ENCODE measurements at regions not wholly inside any gene's neighbourhood (a gene's known extent, or its start where the extent isn't known, plus 50 kb on each side); places are given as distances from the start of the nearest gene placed in this dataset.

DNA sequence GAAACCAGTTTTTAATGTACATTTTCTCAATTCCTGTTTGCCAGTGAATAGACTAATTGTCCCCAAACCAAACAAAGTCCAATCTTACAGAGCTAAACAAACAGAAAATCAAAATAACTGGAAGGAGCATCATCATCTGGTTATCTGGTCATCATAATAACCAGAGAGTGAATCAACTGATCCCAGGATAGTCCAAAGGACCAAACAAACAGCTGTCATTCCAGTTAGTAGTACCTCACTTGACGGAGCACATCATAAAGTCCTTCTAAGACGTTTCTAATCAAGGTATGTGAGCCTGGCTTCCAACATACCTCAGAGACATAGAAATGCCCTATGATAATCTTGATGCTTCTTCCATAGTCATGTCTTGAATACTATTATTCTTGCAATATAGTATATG, 240.5 kb downstream of the LTN1 start:
- Mint-ChIP-seq H3K4me1 (ENCODE audit: insufficient read depth, unreplicated experiment) (no peaks in the 10 kb centered on the region), H3K9me3 (ENCODE audit: unreplicated experiment) (no peaks in the 10 kb centered on the region), H3K36me3 (ENCODE audit: insufficient read depth, unreplicated experiment) (no peaks in the 10 kb centered on the region), H3K27me3 (ENCODE audit: insufficient read depth, unreplicated experiment) (no peaks in the 10 kb centered on the region), H3K4me3 (ENCODE audit: unreplicated experiment) (no peak overlapping the region), H3K27ac (ENCODE audit: low read depth, unreplicated experiment) (no peak overlapping the region)
- CTCF ChIA-PET, result interaction anchor here (0.6 kb wide), 2 partner anchors 966 to 1708 kb away, joined by 3 read pairs; no protein-coding TSS in a partner anchor
- no TSS peak for BruUV-seq (replicated peaks)
- POLR2A ChIA-PET, result no interaction called here
- no peak for DNase-seq (ENCODE audit: unreplicated experiment)
- intact Hi-C loops (cut with micrococcal nuclease), result no loop called here
- TF ChIP-seq, protein P1, sequence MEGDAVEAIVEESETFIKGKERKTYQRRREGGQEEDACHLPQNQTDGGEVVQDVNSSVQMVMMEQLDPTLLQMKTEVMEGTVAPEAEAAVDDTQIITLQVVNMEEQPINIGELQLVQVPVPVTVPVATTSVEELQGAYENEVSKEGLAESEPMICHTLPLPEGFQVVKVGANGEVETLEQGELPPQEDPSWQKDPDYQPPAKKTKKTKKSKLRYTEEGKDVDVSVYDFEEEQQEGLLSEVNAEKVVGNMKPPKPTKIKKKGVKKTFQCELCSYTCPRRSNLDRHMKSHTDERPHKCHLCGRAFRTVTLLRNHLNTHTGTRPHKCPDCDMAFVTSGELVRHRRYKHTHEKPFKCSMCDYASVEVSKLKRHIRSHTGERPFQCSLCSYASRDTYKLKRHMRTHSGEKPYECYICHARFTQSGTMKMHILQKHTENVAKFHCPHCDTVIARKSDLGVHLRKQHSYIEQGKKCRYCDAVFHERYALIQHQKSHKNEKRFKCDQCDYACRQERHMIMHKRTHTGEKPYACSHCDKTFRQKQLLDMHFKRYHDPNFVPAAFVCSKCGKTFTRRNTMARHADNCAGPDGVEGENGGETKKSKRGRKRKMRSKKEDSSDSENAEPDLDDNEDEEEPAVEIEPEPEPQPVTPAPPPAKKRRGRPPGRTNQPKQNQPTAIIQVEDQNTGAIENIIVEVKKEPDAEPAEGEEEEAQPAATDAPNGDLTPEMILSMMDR (IDR thresholded peaks at IDR 0.05; ENCODE audit: unreplicated experiment), result no peak

DNA sequence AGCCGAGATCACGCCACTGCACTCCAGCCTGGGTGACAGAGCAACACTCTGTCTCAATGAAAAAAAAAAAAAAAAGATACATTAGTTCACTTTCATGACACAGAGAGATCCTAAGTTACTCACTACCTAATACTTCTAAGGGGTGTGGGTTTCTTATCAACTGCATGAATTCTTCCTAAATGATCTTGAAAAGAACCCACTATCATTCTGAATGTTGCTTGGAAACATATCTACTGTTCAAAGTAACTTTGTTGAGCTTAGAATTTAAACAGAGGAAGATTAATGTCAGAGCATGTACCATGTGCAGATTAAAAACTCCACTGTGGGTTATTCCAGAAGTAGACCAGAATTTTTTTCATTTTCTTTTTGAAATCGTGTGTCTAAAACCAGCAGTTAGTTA, 241.5 kb downstream of the LTN1 start:
- ChIA-PET CTCF (interaction anchor here (0.6 to 2.0 kb wide), 3 partner anchors 188 to 1903 kb away, joined by 3 to 7 read pairs (median 5); no protein-coding TSS in a partner anchor), POLR2A (no interaction called here)
- TF ChIP-seq, protein P1 (IDR thresholded peaks at IDR 0.05; ENCODE audit: unreplicated experiment), result no peak
- Mint-ChIP-seq H3K4me1 (ENCODE audit: insufficient read depth, unreplicated experiment) (no peaks in the 10 kb centered on the region), H3K36me3 (ENCODE audit: insufficient read depth, unreplicated experiment) (no peaks in the 10 kb centered on the region), H3K9me3 (ENCODE audit: unreplicated experiment) (no peaks in the 10 kb centered on the region), H3K27me3 (ENCODE audit: insufficient read depth, unreplicated experiment) (no peaks in the 10 kb centered on the region), H3K27ac (ENCODE audit: low read depth, unreplicated experiment) (no peak overlapping the region), H3K4me3 (ENCODE audit: unreplicated experiment) (no peak overlapping the region)
- intact Hi-C loops (cut with micrococcal nuclease), result no loop called here
- no peak for DNase-seq (ENCODE audit: unreplicated experiment)
- BruUV-seq (replicated peaks), result no TSS peak

DNA sequence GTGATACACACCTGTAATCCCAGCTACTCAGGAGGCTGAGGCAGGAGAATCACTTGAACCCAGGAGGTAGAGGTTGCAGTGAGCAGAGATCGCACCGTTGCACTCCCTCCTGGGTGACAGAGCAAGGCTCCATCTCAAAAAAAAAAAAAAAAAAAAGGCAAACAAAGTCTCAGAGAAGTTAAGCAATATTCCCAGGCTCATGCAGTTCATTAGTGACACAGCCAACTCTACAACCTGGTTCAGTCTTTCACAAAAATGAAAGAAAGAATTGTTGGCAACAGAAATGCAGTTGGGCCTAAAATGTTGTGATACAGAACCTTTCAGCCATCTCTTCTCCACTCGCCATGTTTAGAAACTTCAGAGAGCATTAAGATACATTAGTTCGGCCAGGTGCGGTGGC, 242.1 kb downstream of the LTN1 start:
- no peaks in the 10 kb centered on the region for H3K4me1 Mint-ChIP-seq (ENCODE audit: insufficient read depth, unreplicated experiment)
- no peaks in the 10 kb centered on the region for H3K27me3 Mint-ChIP-seq (ENCODE audit: insufficient read depth, unreplicated experiment)
- no peak overlapping the region for H3K27ac Mint-ChIP-seq (ENCODE audit: low read depth, unreplicated experiment)
- BruUV-seq (replicated peaks), result no TSS peak
- H3K4me3 Mint-ChIP-seq (ENCODE audit: unreplicated experiment), result no peak overlapping the region
- TF ChIP-seq, protein P1 (IDR thresholded peaks at IDR 0.05; ENCODE audit: unreplicated experiment), result no peak
- CTCF ChIA-PET, result interaction anchor here (1.9 to 2.0 kb wide), 2 partner anchors 189 to 415 kb away, joined by 5 to 7 read pairs; no protein-coding TSS in a partner anchor
- no peak for DNase-seq (ENCODE audit: unreplicated experiment)
- H3K36me3 Mint-ChIP-seq (ENCODE audit: insufficient read depth, unreplicated experiment), result no peaks in the 10 kb centered on the region
- intact Hi-C loops (cut with micrococcal nuclease), result no loop called here
- no peaks in the 10 kb centered on the region for H3K9me3 Mint-ChIP-seq (ENCODE audit: unreplicated experiment)
- POLR2A ChIA-PET, result no interaction called here

DNA sequence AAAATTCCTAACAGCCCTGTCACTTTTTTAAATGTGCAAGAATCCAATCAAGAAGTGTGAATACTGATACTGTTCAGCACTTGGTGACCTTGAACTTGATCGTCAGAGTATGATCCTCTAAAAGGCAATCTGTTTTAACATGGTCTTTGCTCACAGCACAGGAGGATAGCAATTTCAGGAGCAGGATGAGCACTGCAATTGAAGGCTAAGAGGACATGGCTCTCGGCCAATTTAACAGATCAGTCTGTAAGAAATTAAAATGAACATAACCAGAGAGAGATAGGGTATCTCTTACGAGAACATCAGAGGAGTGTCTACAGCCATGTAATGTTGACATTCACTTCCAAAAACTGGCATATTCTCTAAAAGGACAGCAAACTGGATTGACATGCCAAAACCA, 243.1 kb downstream of the LTN1 start:
- Mint-ChIP-seq H3K27me3 (ENCODE audit: insufficient read depth, unreplicated experiment) (no peaks in the 10 kb centered on the region), H3K27ac (ENCODE audit: low read depth, unreplicated experiment) (no peak overlapping the region), H3K4me1 (ENCODE audit: insufficient read depth, unreplicated experiment) (no peaks in the 10 kb centered on the region), H3K36me3 (ENCODE audit: insufficient read depth, unreplicated experiment) (no peaks in the 10 kb centered on the region), H3K4me3 (ENCODE audit: unreplicated experiment) (no peak overlapping the region), H3K9me3 (ENCODE audit: unreplicated experiment) (no peaks in the 10 kb centered on the region)
- DNase-seq (ENCODE audit: unreplicated experiment), result no peak
- ChIA-PET POLR2A (no interaction called here), CTCF (interaction anchor here (1.7 to 2.0 kb wide), 2 partner anchors 414 to 1049 kb away, joined by 5 read pairs; no protein-coding TSS in a partner anchor)
- TF ChIP-seq, protein P1 (IDR thresholded peaks at IDR 0.05; ENCODE audit: unreplicated experiment), result no peak
- intact Hi-C loops (cut with micrococcal nuclease), result no loop called here
- BruUV-seq (replicated peaks), result no TSS peak

Measured in MCF 10A (cell line).